H1 (cell line): ENCODE measurements at regions not wholly inside any gene's neighbourhood (a gene's known extent, or its start where the extent isn't known, plus 50 kb on each side); places are given as distances from the start of the nearest gene placed in this dataset.

ENCODE experiments used
- ATF3 ChIP-seq: IDR thresholded peaks from 2 replicates; pipeline ENCODE4 v1.6.1; 2011; ENCODE audit warnings: low read depth, mild to moderate bottlenecking, low read length; ENCODE audit not compliant: insufficient read depth
- CBX5 ChIP-seq: fragments of 300-800, 300-1000 bp; sonication (generic); IDR thresholded peaks from 2 replicates; pipeline ENCODE4 v1.7.1; 2016; ENCODE audit warnings: antibody characterized with exemption, low read length, low read depth
- CHD2 ChIP-seq: IDR thresholded peaks from 2 replicates; pipeline ENCODE4 v1.6.1; 2012; ENCODE audit warnings: low read length, improper control_type of control experiment
- CTCF ChIP-seq, 3 experiments: IDR thresholded peaks; 1 replicate in 2 of 3; 2 replicates in 1 of 3; pipeline versions ENCODE4 v1.5.1 to v1.6.1; 2011; ENCODE audit warnings: low read length in 3 of 3, mild to moderate bottlenecking in 3 of 3, inconsistent platforms in 2 of 3, low read depth in 1 of 3, moderate library complexity in 1 of 3; ENCODE audit not compliant: insufficient read depth in 1 of 3; ENCODE audit errors: control extremely low read depth in 1 of 3
- HDAC2 ChIP-seq, 2 experiments: fragments of 300-600 bp in 1 of 2; sonication (generic) in 1 of 2; IDR thresholded peaks; 2 replicates each; pipeline ENCODE4 v1.6.1; 2011 to 2012; ENCODE audit warnings: low read depth in 2 of 2, low read length in 2 of 2, mild to moderate bottlenecking in 2 of 2, moderate library complexity in 2 of 2, borderline replicate concordance in 1 of 2, inconsistent platforms in 1 of 2
- JUN ChIP-seq: IDR thresholded peaks from 2 replicates; pipeline ENCODE4 v1.6.1; 2011; ENCODE audit warnings: low read depth, mild to moderate bottlenecking, improper control_type of control experiment, low read length
- JUND ChIP-seq: IDR thresholded peaks from 2 replicates; pipeline ENCODE4 v1.6.1; 2011; ENCODE audit warnings: mild to moderate bottlenecking, improper control_type of control experiment, low read length
- POLR2A ChIP-seq, 2 experiments: IDR thresholded peaks; 1 replicate in 1 of 2; 2 replicates in 1 of 2; pipeline ENCODE4 v1.6.1; 2011; ENCODE audit warnings: low read depth in 2 of 2, low read length in 2 of 2, mild to moderate bottlenecking in 2 of 2; ENCODE audit errors: control extremely low read depth in 1 of 2
- POLR2AphosphoS5 ChIP-seq: IDR thresholded peaks from 2 replicates; pipeline ENCODE4 v1.6.1; 2011; ENCODE audit warnings: low read depth, low read length
- SP1 ChIP-seq: IDR thresholded peaks from 2 replicates; pipeline ENCODE4 v1.6.1; 2011; ENCODE audit warnings: low read depth, low read length
- SRF ChIP-seq: IDR thresholded peaks from 2 replicates; pipeline ENCODE4 v1.6.1; 2011; ENCODE audit warnings: mild to moderate bottlenecking, low read depth, low read length, moderate library complexity

GRCh38 chr10:120308589-120308988 lies 148.4 kb upstream of the PLPP4 start:
- TF ChIP-seq POLR2AphosphoS5 (no peak), SP1 (no peak), JUND (no peak), CTCF (IDR thresholded peaks at IDR 0.05; ENCODE audit: control extremely low read depth in 1 of 3, insufficient read depth in 1 of 3, low read depth in 1 of 3, low read length in 3 of 3) (no peak), POLR2A (IDR thresholded peaks at IDR 0.05; ENCODE audit: control extremely low read depth in 1 of 2, low read depth in 2 of 2, low read length in 2 of 2) (no peak), HDAC2 (IDR thresholded peaks at IDR 0.05; ENCODE audit: borderline replicate concordance in 1 of 2, low read depth in 2 of 2, low read length in 2 of 2) (no peak), CHD2 (no peak), SRF (no peak), JUN (no peak), CBX5 (no peak), ATF3 (no peak)
